Ovary (tissue), 7 donors: ENCODE measurements at regions not wholly inside any gene's neighbourhood (a gene's known extent, or its start where the extent isn't known, plus 50 kb on each side); places are given as distances from the start of the nearest gene placed in this dataset.

ENCODE experiments used
- DNase-seq, 5 donors: peaks; one replicate each; pipeline ENCODE4 v3.0.0-alpha.2; 2019 to 2020
- H3K27ac ChIP-seq, 2 donors: fragments of 200-600 bp; one replicate each; pipeline versions ENCODE4 v1.5.1 to v1.8.0; 2019 to 2022
- H3K27me3 ChIP-seq: fragments of 200-600 bp; one replicate; pipeline ENCODE4 v1.8.0; 2022
- H3K36me3 ChIP-seq: fragments of 200-600 bp; sonication (generic); one replicate; pipeline ENCODE4 v1.5.1; 2019
- H3K4me1 ChIP-seq: one replicate; pipeline ENCODE4 v1.8.1; 2013; ENCODE audit warnings: mild to moderate bottlenecking, moderate library complexity; ENCODE audit not compliant: insufficient read depth
- H3K4me3 ChIP-seq: fragments of 200-600 bp; sonication (generic); one replicate; pipeline ENCODE4 v1.5.1; 2017
- H3K9me3 ChIP-seq, 2 donors: fragments of 200-600 bp in 1 of 2; sonication (generic) in 1 of 2; one replicate each; pipeline versions ENCODE4 v1.5.1 to v1.8.1; 2013 to 2019; ENCODE audit warnings: mild to moderate bottlenecking in 1 of 2, moderate library complexity in 1 of 2
- CTCF ChIP-seq, 3 donors: fragments of 450-650 bp in 2 of 3; fragments of 200-600 bp in 1 of 3; IDR thresholded peaks; one replicate each; pipeline versions ENCODE4 v1.5.1 to v1.8.0; 2016 to 2022; ENCODE audit warnings: antibody characterized with exemption in 3 of 3, mild to moderate bottlenecking in 1 of 3
- EP300 ChIP-seq: sonication (generic); formaldehyde crosslinking; IDR thresholded peaks from one replicate; pipeline ENCODE4 v1.6.1; 2017; ENCODE audit warnings: antibody characterized with exemption
- POLR2A ChIP-seq: fragments of 450-650 bp; IDR thresholded peaks from one replicate; pipeline ENCODE4 v1.6.1; 2017; ENCODE audit warnings: antibody characterized with exemption, mild to moderate bottlenecking, moderate library complexity
- WGBS, 3 donors: extraction: QIAGEN DNeasy Blood & Tissue Kit in 1 of 3; methylation state at CpG; one replicate each; pipeline versions ENCODE4 v1.1.5 to v1.1.7; 2013 to 2017; 5-methylcytosine and 5-hydroxymethylcytosine counted together
- intact Hi-C, 4 donors: fragments of 100-400 bp; cut with DNase I; formaldehyde crosslinking; loops; one replicate each; pipeline versions ENCODE4 v1.11.0 to v1.15.1; 2022 to 2023
- donor health status: DM: no; HTN: no; CAD: no; lungs with moderate emphysema.
- donor health status: DM: no; HTN: no; CAD: no.
- donor health status: Bipolar disorder and iron deficiency.
- donor health status: DM: no; HTN: no; CAD: no.
- donor health status: DM: yes; HTN: yes; CAD: no.

GRCh38 chr3:73955494-73956070, 330.8 kb upstream of the PDZRN3 start:
- Histone ChIP-seq H3K27ac (no peak overlapping the region), H3K9me3 (no peaks in the 10 kb centered on the region), H3K36me3 (no peaks in the 10 kb centered on the region), H3K4me3 (no peak overlapping the region), H3K27me3 (no peaks in the 10 kb centered on the region), H3K4me1 (no peaks in the 10 kb centered on the region)
- no peak for DNase-seq
- 77 to 78% (median 77%) methylated on average over 2 of the region's 2 CpGs for WGBS, 3 donors
- TF ChIP-seq EP300 (no peak), POLR2A (no peak), CTCF (IDR thresholded peaks at IDR 0.05) (no peak)
- intact Hi-C loops = no loop called here

- Histone ChIP-seq H3K9me3 (no peaks in the 10 kb centered on the region), H3K27ac (no peak overlapping the region), H3K4me3 (no peak overlapping the region), H3K27me3 (no peaks in the 10 kb centered on the region), H3K36me3 (no peaks in the 10 kb centered on the region), H3K4me1 (no peaks in the 10 kb centered on the region)
- DNase-seq = no peak
- TF ChIP-seq EP300 = no peak
- no peak for TF ChIP-seq POLR2A
- TF ChIP-seq CTCF (IDR thresholded peaks at IDR 0.05) = no peak
- whole genome bisulfite sequencing, 3 donors = 36 to 69% (median 38%) methylated on average over 1 of the region's 1 CpG
- intact Hi-C loops = no loop called here
These were observed 329.8 kb upstream of the PDZRN3 start for GRCh38 chr3:73954506-73954905.

- no peak for DNase-seq
- H3K36me3 ChIP-seq = no peaks in the 10 kb centered on the region
- intact Hi-C loops = no loop called here
- H3K27me3 ChIP-seq = no peaks in the 10 kb centered on the region
- H3K27ac ChIP-seq = no peak overlapping the region
- 70 to 78% (median 78%) methylated on average over 1 of the region's 1 CpG for WGBS, 3 donors
- no peak for TF ChIP-seq EP300
- no peak for TF ChIP-seq CTCF (IDR thresholded peaks at IDR 0.05)
- no peak for TF ChIP-seq POLR2A
- H3K4me1 ChIP-seq = no peaks in the 10 kb centered on the region
- H3K9me3 ChIP-seq = no peaks in the 10 kb centered on the region
- no peak overlapping the region for H3K4me3 ChIP-seq
These were observed 328.0 kb upstream of the PDZRN3 start for GRCh38 chr3:73952781-73953180.

- Histone ChIP-seq H3K4me1 (no peaks in the 10 kb centered on the region), H3K27ac (no peak overlapping the region), H3K27me3 (no peaks in the 10 kb centered on the region), H3K9me3 (no peaks in the 10 kb centered on the region), H3K36me3 (no peaks in the 10 kb centered on the region), H3K4me3 (no peak overlapping the region)
- 46 to 66% (median 53%) methylated on average over 4 of the region's 4 CpGs for WGBS, 3 donors
- intact Hi-C loops = no loop called here
- TF ChIP-seq CTCF (IDR thresholded peaks at IDR 0.05) = no peak
- no peak for TF ChIP-seq POLR2A
- TF ChIP-seq EP300 = no peak
- DNase-seq = no peak
These were observed 326.3 kb upstream of the PDZRN3 start for GRCh38 chr3:73950865-73951558.
